Neural crest cell (in vitro differentiated cells): ENCODE measurements at regions not wholly inside any gene's neighbourhood (a gene's known extent, or its start where the extent isn't known, plus 50 kb on each side); places are given as distances from the start of the nearest gene placed in this dataset.

Experiments used
- DNase-seq: peaks from one replicate; pipeline ENCODE4 v3.0.0; 2021; ENCODE audit warnings: low read depth, mixed read lengths, low spot score
- H3K27ac Mint-ChIP-seq: one replicate; pipeline ENCODE4 v1.8.0; 2021; ENCODE audit warnings: mild to moderate bottlenecking, mixed read lengths; ENCODE audit not compliant: unreplicated experiment
- H3K27me3 Mint-ChIP-seq: 2 replicates; pipeline ENCODE4 v1.8.0; 2021; ENCODE audit warnings: low read depth, mild to moderate bottlenecking, mixed read lengths
- H3K36me3 Mint-ChIP-seq: 2 replicates; pipeline ENCODE4 v1.8.0; 2021; ENCODE audit warnings: low read depth, mild to moderate bottlenecking, mixed read lengths
- H3K4me1 Mint-ChIP-seq: 2 replicates; pipeline ENCODE4 v1.8.0; 2021; ENCODE audit warnings: mixed read lengths
- H3K4me3 Mint-ChIP-seq: one replicate; pipeline ENCODE4 v1.8.0; 2021; ENCODE audit warnings: mild to moderate bottlenecking, mixed read lengths
- H3K9me3 Mint-ChIP-seq: 2 replicates; pipeline ENCODE4 v1.8.0; 2021; ENCODE audit warnings: mixed read lengths
- TF ChIP-seq, protein P1 (sequence below): fragments of 200-600 bp; sonication (generic); conservative IDR thresholded peaks from 2 replicates; pipeline ENCODE4 v1.5.0; 2021; ENCODE audit warnings: antibody characterized with exemption, mild to moderate bottlenecking

DNA sequence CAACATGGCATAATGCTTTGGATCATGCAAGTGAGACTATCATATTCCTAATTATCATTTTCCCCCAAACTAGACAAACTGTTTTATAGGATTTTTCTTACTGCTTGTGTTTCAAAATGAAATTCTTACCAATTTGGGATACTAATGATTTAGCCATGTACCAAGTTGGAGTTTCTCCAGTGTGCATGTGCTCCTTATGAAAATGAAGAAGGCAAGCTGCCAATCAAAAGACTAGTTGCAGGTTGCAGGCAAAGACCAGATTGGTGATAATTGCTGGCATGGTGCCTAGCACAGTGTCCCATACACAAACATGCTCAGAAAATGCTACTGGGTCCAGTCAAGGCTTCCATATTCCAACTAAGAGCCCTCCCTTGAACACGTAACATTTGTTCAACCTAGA is 771.8 kb upstream of the FANCL start:
- Mint-ChIP-seq H3K36me3 (no peaks in the 10 kb centered on the region), H3K9me3 (peaks cover 16% of the 10 kb centered on the region), H3K27me3 (no peaks in the 10 kb centered on the region), H3K4me1 (no peaks in the 10 kb centered on the region), H3K4me3 (no peak overlapping the region), H3K27ac (no peak overlapping the region)
- TF ChIP-seq, protein P1, sequence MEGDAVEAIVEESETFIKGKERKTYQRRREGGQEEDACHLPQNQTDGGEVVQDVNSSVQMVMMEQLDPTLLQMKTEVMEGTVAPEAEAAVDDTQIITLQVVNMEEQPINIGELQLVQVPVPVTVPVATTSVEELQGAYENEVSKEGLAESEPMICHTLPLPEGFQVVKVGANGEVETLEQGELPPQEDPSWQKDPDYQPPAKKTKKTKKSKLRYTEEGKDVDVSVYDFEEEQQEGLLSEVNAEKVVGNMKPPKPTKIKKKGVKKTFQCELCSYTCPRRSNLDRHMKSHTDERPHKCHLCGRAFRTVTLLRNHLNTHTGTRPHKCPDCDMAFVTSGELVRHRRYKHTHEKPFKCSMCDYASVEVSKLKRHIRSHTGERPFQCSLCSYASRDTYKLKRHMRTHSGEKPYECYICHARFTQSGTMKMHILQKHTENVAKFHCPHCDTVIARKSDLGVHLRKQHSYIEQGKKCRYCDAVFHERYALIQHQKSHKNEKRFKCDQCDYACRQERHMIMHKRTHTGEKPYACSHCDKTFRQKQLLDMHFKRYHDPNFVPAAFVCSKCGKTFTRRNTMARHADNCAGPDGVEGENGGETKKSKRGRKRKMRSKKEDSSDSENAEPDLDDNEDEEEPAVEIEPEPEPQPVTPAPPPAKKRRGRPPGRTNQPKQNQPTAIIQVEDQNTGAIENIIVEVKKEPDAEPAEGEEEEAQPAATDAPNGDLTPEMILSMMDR = no peak
- DNase-seq = no peak

GRCh38 chr2:59012234-59012633 is 771.1 kb upstream of the FANCL start:
- Mint-ChIP-seq H3K9me3 (peaks cover 16% of the 10 kb centered on the region), H3K27me3 (no peaks in the 10 kb centered on the region), H3K27ac (no peak overlapping the region), H3K4me1 (no peaks in the 10 kb centered on the region), H3K36me3 (no peaks in the 10 kb centered on the region), H3K4me3 (no peak overlapping the region)
- TF ChIP-seq, protein P1 = no peak
- no peak for DNase-seq

DNA sequence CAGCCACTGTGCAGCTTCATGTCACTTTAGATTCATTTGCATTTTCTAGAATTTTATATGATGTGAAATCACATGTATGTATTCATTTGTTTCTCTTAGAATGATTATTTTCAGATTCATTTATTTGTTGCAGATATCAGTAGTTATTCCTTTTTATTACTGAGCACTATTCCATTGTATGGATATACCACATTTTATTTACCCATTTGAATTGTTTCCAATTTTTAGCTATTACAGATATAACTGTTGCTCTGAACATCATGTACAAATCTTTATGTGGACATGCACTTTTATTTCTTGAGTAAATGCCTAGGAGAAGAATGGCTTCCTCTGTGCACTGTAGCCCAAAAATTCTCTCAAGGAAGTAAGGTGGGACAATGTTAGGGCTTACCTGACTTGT is 767.8 kb upstream of the FANCL start:
- Mint-ChIP-seq H3K27ac (no peak overlapping the region), H3K4me1 (no peaks in the 10 kb centered on the region), H3K9me3 (peaks cover 8% of the 10 kb centered on the region), H3K27me3 (no peaks in the 10 kb centered on the region), H3K4me3 (no peak overlapping the region), H3K36me3 (no peaks in the 10 kb centered on the region)
- TF ChIP-seq, protein P1 = no peak
- no peak for DNase-seq

GRCh38 chr2:59005836-59006615 is 764.9 kb upstream of the FANCL start:
- no peak overlapping the region for H3K4me3 Mint-ChIP-seq
- no peaks in the 10 kb centered on the region for H3K36me3 Mint-ChIP-seq
- no peaks in the 10 kb centered on the region for H3K9me3 Mint-ChIP-seq
- no peak overlapping the region for H3K27ac Mint-ChIP-seq
- DNase-seq = no peak
- no peaks in the 10 kb centered on the region for H3K4me1 Mint-ChIP-seq
- TF ChIP-seq, protein P1 = no peak
- no peaks in the 10 kb centered on the region for H3K27me3 Mint-ChIP-seq

- TF ChIP-seq, protein P1 = no peak
- no peak overlapping the region for H3K4me3 Mint-ChIP-seq
- no peak overlapping the region for H3K27ac Mint-ChIP-seq
- H3K36me3 Mint-ChIP-seq = no peaks in the 10 kb centered on the region
- H3K9me3 Mint-ChIP-seq = no peaks in the 10 kb centered on the region
- no peaks in the 10 kb centered on the region for H3K27me3 Mint-ChIP-seq
- no peak for DNase-seq
- no peaks in the 10 kb centered on the region for H3K4me1 Mint-ChIP-seq
These were observed 763.5 kb upstream of the FANCL start for GRCh38 chr2:59004621-59005020.
